D721Med (cell line): ENCODE measurements at regions not wholly inside any gene's neighbourhood (a gene's known extent, or its start where the extent isn't known, plus 50 kb on each side); places are given as distances from the start of the nearest gene placed in this dataset.

Source experiments
- DNase-seq: peaks from one replicate; pipeline ENCODE4 v3.0.0; 2011; ENCODE audit warnings: low spot score; ENCODE audit not compliant: insufficient read length
- FAIRE-seq: peaks from 2 replicates; lab custom pipeline; 2011; peaks lifted over from hg19 to GRCh38; lab: Jason Lieb, UNC
- TF ChIP-seq, protein P1 (sequence below): IDR thresholded peaks from 2 replicates; pipeline ENCODE4 v1.5.1; 2012; ENCODE audit warnings: mild to moderate bottlenecking, control low read depth; ENCODE audit not compliant: insufficient read depth; ENCODE audit errors: missing control alignments

DNA sequence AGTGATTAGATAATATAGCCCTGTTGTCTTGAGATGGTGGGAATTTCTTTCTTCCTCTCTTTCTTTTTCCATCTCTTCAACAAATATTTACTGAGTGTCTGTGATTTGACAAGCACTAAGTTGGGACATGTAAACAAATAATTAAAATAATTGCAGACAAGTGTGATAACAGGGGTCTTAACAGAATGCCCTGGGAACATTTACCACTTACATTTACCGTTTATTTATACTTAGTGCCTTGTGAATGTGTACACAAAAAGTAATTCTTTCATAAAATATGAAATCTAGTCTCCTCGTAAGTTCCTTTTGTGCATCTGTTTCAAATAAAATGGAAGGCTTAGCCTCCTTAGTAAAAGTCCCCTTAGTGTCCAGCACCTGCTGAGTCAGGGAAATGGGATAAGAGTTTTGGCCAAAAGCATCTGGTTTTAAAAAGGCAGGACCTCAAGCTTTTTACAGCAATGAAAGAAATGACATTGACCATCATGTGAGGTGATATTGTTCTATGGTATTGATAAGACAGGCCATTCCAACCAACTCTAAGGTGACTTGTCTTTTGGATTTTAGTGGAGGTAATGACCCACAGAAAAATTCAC lies 188.2 kb downstream of the HS3ST3B1 start:
- TF ChIP-seq, protein P1, sequence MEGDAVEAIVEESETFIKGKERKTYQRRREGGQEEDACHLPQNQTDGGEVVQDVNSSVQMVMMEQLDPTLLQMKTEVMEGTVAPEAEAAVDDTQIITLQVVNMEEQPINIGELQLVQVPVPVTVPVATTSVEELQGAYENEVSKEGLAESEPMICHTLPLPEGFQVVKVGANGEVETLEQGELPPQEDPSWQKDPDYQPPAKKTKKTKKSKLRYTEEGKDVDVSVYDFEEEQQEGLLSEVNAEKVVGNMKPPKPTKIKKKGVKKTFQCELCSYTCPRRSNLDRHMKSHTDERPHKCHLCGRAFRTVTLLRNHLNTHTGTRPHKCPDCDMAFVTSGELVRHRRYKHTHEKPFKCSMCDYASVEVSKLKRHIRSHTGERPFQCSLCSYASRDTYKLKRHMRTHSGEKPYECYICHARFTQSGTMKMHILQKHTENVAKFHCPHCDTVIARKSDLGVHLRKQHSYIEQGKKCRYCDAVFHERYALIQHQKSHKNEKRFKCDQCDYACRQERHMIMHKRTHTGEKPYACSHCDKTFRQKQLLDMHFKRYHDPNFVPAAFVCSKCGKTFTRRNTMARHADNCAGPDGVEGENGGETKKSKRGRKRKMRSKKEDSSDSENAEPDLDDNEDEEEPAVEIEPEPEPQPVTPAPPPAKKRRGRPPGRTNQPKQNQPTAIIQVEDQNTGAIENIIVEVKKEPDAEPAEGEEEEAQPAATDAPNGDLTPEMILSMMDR = no peak
- FAIRE-seq = no peak

DNA sequence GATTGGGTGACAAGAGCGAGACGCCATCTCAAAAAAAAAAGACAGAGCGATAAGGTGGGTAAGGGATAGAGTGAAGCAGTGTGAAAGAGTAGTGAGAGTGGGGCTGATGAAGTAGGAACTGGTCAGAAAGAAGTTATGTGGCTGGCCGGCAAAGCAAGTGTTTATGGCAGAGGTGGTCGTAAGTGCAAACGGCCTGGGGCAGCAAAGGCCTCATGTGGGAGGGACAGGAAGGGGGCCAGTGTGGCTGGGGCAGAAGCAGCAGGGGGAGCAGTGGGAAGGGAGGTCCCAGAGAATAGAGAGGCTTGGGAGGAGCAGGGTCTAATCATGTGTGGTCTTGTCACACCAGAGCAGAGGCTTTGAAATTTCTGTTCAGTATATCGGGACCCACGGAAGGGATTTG lies 186.2 kb downstream of the HS3ST3B1 start:
- TF ChIP-seq, protein P1 = no peak
- DNase-seq (no peak), FAIRE-seq (no peak)

More for the DNA sequence above, 188.2 kb downstream of the HS3ST3B1 start:
- no peak for DNase-seq

DNA sequence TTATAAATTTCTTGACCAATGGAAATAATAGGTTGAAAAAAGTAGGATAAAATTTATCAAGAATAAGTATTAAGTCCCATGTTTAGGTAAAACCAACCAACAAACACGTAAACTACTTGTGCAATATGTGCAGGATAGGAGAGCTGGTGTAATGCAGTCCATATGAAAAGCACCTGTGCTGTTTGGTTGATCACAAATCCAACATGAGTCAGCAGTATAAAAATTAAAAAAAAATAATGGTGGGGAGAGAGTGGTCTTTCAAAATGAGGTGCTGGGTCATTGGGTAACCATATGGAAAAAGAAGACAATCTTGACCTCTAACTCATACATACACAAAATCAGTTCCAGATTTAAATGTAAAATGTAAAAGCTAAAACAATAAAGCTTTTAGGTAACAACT lies 181.8 kb downstream of the HS3ST3B1 start:
- TF ChIP-seq, protein P1 = no peak
- no peak for FAIRE-seq
- DNase-seq = no peak

DNA sequence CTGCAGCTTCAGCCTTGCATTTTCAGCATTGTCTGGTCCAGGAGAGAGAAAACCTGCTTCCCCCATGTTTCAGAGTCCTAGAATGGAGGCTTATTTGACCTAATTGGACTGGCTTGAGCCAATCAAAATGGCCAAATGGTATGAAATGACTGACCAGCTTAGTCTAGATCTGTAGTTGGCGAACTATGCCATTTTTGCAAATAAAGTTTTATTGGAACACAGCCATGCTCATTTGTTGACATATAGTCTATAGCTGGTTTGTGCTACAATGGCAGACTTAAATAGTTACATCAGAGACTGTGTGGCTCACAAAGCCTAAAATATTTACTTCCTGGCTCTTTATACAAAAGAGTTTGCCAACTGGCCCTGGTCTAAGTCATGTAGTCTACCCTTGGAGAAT lies 180.8 kb downstream of the HS3ST3B1 start:
- no peak for FAIRE-seq
- TF ChIP-seq, protein P1 = no peak
- DNase-seq = no peak

DNA sequence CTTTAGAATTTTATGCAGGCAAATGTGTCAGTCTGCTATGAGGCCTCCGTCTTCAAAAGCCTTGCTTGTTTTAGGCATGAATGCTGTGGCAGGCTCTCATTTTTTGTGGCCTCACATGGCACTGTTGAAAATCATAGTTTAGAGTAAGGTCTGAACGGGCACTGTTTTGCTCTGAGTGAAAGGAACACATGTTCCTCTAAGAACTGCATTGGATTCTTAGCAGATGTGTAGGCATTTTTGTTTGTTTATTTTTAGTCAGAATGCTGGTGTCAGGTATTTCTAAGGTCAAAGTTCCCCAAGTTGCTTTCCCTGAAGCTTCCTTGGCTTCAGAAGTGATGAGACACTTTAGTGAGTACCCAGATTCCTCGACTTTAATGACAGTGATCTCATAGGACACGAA lies 173.7 kb downstream of the HS3ST3B1 start:
- FAIRE-seq (no peak), DNase-seq (no peak)
- TF ChIP-seq, protein P1 = no peak

DNA sequence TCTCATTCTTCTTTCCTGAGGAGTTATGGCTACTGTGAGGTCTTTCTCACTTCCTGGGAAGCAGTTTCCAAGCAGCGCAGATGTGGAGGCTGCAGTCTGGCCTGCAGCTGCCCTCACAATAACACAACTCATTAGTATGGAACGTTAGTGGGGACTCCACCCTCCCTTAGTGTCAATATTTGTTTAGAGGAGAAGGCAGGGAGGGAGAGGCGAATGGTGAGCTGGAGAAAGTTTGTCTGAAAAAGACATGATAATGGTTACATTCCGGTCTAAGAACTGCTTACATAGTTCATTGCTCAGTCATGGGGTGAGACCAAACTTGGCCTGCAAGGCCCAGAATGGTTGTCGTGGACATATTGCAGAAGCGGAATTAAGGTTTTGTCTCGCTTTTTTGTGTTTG lies 170.2 kb downstream of the HS3ST3B1 start:
- TF ChIP-seq, protein P1 = no peak
- FAIRE-seq (no peak), DNase-seq (no peak)

DNA sequence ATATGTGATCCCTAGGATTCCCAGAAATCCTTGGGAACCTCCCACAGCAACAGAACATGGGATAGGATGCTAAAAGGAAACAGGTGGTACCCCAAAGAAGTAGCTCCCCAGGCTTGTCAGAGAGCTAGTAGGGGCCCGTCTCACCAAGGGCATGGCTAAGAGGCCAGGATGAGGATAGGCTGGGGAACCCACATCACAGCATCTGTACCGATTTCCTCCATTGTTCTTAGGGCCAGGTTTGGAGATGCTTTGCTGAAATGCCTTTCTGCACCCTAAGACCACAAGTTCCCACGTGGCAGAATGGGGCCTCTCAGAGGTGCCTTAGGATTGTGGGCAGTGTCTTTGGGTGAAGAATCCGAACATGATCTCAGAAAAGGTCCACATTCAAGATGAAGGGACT lies 169.5 kb downstream of the HS3ST3B1 start:
- FAIRE-seq (no peak), DNase-seq (no peak)
- TF ChIP-seq, protein P1 = no peak
